SKM-1 (cell line): ENCODE measurements at regions not wholly inside any gene's neighbourhood (a gene's known extent, or its start where the extent isn't known, plus 50 kb on each side); places are given as distances from the start of the nearest gene placed in this dataset.

ENCODE experiments used
- DNase-seq: peaks from one replicate; lab custom pipeline; 2025; ENCODE audit not compliant: unreplicated experiment; lab: John Stamatoyannopoulos, UW

DNA sequence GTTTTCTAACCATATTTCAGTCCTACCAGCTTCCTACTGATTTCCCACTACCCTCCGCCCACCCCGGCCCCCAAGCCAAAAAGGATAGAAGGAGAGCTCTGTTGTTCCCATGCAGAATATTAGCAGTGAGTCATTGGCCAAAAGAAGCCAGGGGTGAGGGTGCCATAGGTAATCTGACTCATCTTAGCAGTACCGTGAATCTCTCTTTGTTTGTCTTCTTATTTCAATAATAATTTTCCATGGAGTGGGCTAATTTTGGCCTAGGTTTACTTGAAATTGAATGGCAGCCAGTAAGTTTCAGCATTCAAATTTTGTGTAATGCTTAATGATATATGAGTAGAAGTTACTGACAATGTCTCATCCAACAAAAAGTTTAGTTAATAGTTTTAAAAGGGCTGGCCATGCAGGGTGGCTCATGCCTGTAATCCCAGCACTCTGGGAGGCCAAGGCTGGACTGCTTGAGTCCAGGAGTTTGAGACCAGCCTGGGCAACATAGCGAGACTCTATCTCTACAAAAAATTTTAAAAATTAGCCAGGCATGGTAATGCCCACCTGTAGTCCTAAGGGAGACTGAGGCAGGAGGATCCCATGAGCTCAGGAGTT is 74.2 kb downstream of the C9orf152 start:
- no peak for DNase-seq

DNA sequence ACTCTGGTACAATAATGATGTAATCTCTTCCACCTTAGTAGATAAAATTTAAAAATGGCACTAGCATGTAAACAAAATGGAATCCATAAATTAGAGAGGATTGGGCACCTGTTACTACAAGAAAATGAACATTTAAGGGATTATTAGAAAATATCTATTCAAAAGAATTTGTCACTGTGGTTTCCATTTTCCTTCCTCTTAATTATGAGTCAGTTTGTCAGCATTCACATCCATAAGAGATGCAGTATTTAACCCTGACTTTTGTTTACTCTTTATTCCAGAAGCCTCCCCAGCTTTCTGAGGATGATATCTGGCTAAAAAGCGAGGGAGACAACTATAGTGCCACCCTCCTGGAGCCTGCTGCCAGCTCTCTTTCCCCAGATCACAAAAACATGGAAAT is 72.1 kb downstream of the C9orf152 start:
- DNase-seq: no peak

DNA sequence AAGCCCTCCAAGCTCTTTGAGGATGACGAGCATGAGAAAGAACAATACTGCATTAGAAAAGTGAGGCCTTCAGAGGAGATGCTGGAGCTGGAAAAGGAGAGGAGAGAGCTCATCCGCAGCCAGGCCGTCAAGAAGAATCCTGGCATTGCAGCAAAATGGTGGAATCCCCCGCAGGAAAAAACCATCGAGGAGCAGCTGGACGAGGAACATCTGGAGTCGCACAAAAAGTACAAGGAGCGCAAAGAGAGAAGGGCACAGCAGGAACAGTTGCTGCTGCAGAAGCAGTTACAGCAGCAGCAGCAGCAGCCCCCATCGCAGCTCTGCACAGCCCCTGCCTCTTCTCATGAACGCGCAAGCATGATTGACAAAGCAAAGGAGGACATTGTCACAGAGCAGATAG is 71.2 kb downstream of the C9orf152 start:
- DNase-seq: no peak

DNA sequence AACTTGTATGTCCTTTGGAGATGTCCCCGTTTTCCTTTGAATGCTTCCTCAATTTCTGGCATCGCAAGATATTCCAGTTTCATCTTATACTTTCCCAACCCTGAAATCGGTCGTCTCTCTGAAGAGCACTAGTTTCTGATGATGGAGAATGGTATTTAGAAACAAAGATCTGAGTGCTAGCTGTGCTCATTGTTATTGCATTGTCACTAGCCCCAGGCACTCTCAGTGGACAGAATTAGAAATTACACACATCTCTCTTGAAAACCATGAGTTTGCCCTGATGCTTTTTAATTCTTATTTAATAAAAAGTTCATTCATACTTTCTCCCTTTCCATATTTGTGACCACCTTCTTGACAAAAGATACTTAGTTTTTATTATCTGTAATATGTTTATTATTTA is 67.7 kb downstream of the C9orf152 start:
- DNase-seq: no peak

DNA sequence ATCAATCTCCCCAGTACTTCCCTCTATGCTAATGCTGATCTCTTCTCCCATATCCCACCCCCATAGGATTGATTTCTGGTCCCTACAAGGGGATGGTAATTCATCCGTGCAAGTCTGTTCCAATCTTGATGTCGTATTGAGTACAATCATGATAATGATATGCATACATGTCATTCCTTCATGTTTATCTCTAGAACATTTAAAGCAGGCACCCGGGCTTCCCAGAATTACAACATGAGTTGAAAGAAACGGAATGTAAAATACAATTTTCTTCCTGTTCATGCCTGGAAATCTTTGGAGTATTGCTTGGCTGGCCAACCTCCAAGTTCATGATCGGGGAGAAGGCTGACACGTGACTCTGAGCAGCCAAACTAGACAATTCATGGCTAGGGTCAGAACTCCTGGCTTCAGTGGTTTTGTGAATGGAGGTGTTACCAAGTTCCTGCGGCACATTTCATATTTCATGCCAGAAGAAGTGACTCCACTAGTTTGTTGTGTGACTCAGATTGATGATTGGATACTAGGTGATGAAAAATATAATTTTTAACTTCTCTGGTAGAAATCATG is 66.6 kb downstream of the C9orf152 start:
- DNase-seq: no peak

DNA sequence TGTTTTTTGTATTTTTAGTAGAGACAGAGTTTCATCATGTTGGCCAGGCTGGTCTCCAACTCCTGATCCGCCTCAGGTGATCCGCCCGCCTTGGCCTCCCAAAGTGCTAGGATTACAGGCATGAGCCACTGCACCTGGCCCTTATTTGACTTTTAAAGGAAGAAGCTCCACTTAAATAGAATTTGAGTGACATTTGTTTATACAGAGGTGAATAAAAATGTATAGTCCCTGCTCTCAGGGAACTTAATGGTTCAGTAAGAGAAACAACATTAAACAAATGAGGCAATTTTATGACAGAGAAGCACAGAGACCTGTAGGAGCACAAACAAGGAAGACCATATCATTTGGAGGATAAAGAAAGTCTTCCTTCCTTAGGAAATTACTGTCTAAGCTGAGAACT is 65.7 kb downstream of the C9orf152 start:
- no peak for DNase-seq

DNA sequence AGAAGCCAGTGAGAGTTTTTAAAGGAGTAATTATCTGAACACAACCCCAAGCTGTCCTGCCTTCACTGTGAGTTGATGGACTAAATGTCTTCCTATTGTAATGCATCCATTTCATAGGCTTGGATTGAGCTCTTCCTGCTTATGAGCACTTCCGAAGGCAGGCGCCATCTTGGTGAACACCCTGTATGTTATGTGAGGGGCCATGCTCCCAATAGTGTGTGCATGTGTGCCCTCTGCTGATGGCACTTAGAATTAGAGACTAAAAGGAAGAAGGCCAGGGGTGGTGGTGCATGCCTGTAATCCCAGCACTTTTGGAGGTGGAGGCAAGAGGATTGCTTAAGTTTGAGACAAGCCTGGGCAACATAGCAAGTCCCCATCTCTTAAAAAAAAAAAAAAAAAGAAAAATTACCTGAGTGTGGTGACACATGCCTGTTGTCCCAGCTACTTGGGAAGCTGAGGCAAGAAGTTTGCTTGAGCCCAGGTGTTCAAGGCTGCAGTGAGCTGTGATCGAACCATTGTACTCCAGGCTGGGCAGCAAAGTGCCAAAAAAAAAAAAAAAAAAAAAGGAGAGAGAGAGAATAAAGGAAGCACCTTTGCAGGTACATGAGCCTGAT is 65.0 kb downstream of the C9orf152 start:
- DNase-seq: no peak

DNA sequence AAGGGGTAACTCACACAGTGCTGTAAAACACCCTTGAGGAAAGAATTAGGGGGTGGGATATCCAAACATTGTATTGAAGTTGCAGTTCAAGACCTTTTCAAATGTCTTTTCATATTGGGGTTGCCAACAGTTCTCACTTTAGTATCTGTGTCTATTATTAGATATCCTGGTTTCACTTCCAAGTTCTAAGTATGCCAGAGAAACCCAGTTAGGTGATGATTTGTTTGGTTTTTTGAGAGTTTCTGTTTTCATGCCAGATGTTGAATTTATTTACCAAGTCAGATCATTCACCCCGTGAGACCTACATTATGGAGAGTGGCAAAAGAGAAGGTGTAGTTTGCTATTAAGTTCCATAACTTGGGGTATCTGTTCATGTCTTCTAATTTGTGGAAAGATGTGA is 64.5 kb downstream of the C9orf152 start:
- DNase-seq: no peak

DNA sequence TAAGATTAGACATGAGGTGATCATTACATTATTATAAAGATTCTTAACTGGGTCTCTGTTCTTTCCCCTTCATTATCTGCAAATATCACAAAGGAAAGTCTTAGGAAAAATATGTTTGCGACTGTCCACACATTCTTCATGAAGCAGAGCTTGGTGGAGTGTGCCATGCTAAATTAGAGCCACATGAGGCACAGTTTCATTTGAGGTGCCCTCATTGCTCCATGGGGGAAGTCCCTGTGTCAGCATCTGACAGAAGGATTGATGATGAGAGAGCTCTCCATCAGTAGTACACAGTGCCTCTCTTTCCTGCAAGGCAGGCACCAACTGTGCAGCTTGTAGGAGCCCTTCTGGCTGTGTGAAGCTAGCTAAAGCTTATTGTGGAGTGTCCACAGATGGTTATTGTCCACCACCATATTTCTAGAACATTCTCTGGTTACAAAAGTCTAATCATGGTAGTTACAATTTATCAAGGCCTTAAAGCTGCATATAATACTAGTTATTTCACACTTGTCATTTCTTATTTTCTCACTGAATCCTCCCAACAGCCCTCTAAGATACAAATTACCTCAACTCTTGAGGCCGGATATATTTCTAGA is 63.9 kb downstream of the C9orf152 start:
- no peak for DNase-seq

DNA sequence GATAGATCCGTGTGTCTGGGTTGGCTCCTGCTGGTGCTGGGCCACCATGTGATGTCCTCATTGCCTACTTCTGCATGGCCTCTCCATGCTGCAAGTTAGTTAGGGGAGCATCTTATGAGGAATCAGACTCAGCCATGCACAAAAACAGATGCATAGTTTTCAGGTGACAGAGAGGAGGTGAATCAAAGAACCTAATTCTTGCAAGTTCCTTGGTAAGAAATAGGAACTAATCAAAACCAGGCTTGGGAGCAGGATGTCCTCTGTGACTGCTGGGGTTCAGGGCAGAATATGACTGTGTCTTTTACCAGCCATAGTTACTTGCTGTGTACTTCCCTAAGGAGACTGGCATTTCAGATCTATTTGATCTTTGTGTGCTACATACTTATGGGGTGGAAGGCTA is 61.6 kb downstream of the C9orf152 start:
- no peak for DNase-seq

DNA sequence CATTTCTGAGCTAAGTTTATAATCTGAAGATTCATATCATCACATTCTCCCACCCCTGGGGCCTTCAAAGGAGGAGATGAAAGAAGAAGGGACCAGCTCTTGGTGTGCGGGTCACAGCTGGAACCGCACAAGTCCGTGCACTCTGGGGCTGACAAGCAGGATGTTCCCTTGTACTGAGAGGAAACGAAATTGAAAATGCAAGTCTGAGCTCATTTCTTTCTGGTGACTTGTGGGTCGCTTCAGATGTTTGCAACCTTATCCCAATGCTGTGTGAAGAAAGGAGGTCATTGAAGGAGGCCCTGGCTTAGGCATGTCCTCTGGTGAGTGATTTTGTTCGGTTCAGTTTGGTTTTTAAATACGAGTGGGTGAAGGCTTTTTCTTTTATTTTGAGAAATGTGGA is 59.6 kb downstream of the C9orf152 start:
- no peak for DNase-seq

DNA sequence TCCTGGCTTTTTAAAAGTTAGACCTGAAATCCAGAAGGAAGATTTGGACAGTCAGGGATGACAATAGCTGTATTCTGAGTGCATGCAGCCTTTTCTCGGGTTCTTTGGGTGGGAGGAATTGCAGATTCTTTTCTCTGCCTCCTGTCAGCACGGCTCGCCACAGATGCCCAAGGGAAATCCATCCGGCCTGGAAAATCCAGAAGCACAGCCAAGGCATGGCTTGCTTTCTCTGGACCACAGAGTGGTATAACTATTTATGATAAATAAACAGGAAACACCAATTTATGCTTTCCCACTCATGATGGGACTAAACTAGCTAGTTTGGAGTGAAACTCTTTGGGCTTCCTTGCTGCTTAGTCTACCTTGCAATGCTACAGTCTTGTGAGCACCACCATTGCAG is 59.1 kb downstream of the C9orf152 start:
- no peak for DNase-seq
